Embryonic facial prominence (tissue), 1 donor: ENCODE measurements at regions not wholly inside any gene's neighbourhood (a gene's known extent, or its start where the extent isn't known, plus 50 kb on each side); places are given as distances from the start of the nearest gene placed in this dataset.

Experiments used
- DNase-seq: peaks from one replicate; pipeline ENCODE4 v3.0.0-alpha.2; 2016; ENCODE audit errors: extremely low spot score

GRCh38 chr7:36096460-36097095, 56.5 kb upstream of the EEPD1 start:
- no peak for DNase-seq

- no peak for DNase-seq
Measured at GRCh38 chr7:36098096-36098495, 55.0 kb upstream of the EEPD1 start.

GRCh38 chr7:36100226-36100625, 52.8 kb upstream of the EEPD1 start:
- no peak for DNase-seq

GRCh38 chr7:36100634-36101033, 52.4 kb upstream of the EEPD1 start:
- DNase-seq = no peak
